Hepatocyte (in vitro differentiated cells): ENCODE measurements at regions not wholly inside any gene's neighbourhood (a gene's known extent, or its start where the extent isn't known, plus 50 kb on each side); places are given as distances from the start of the nearest gene placed in this dataset.

Experiments used
- DNase-seq: peaks from one replicate; pipeline ENCODE4 v3.0.0-alpha.2; 2016; ENCODE audit warnings: low spot score
- H2AFZ ChIP-seq: fragments of 200-600 bp; sonication (generic); 2 replicates; pipeline ENCODE4 v1.6.0; 2016; ENCODE audit warnings: antibody characterized with exemption, mild to moderate bottlenecking
- H3K27ac ChIP-seq: fragments of 200-600 bp; sonication (generic); 2 replicates; pipeline ENCODE4 v1.5.1; 2016; ENCODE audit warnings: mild to moderate bottlenecking
- H3K27me3 ChIP-seq: fragments of 200-600 bp; sonication (generic); 2 replicates; pipeline ENCODE4 v1.6.1; 2016
- H3K36me3 ChIP-seq: fragments of 200-600 bp; sonication (generic); replicated peaks from 2 replicates; pipeline ENCODE4 v1.5.1; 2016; ENCODE audit warnings: low read depth; ENCODE audit not compliant: insufficient read depth
- H3K4me1 ChIP-seq: fragments of 200-600 bp; sonication (generic); 2 replicates; pipeline ENCODE4 v1.5.1; 2016; ENCODE audit warnings: mild to moderate bottlenecking, moderate library complexity; ENCODE audit not compliant: insufficient read depth
- H3K4me2 ChIP-seq: fragments of 200-600 bp; sonication (generic); 2 replicates; pipeline ENCODE4 v1.6.0; 2016
- H3K4me3 ChIP-seq: fragments of 200-600 bp; sonication (generic); 2 replicates; pipeline ENCODE4 v1.5.1; 2016; ENCODE audit warnings: mild to moderate bottlenecking
- H3K79me2 ChIP-seq: fragments of 200-600 bp; sonication (generic); 2 replicates; pipeline ENCODE4 v1.6.0; 2017; ENCODE audit warnings: mild to moderate bottlenecking
- H3K9me2 ChIP-seq: fragments of 200-600 bp; sonication (generic); replicated peaks from 2 replicates; pipeline ENCODE4 v1.6.0; 2017; ENCODE audit warnings: mild to moderate bottlenecking; ENCODE audit not compliant: insufficient read depth
- H3K9me3 ChIP-seq: fragments of 200-600 bp; sonication (generic); 2 replicates; pipeline ENCODE4 v1.5.1; 2016; ENCODE audit warnings: low read depth, mild to moderate bottlenecking
- H4K20me1 ChIP-seq: fragments of 200-600 bp; sonication (generic); 2 replicates; pipeline ENCODE4 v1.6.0; 2016; ENCODE audit warnings: mild to moderate bottlenecking; ENCODE audit not compliant: insufficient read depth, poor library complexity, severe bottlenecking
- CTCF ChIP-seq: fragments of 200-600 bp; sonication (generic); IDR thresholded peaks from 2 replicates; pipeline ENCODE4 v1.5.1; 2016; ENCODE audit warnings: antibody characterized with exemption, mild to moderate bottlenecking; ENCODE audit not compliant: poor library complexity
- EZH2 ChIP-seq: fragments of 200-600 bp; sonication (generic); IDR thresholded peaks from 2 replicates; pipeline ENCODE4 v1.6.1; 2016; ENCODE audit warnings: antibody characterized with exemption, mild to moderate bottlenecking, borderline replicate concordance
- EZH2phosphoT487 ChIP-seq: fragments of 200-600 bp; sonication (generic); IDR thresholded peaks from one replicate; pipeline ENCODE4 v1.6.1; 2018; ENCODE audit warnings: antibody characterized with exemption, mild to moderate bottlenecking, low read depth, moderate library complexity; ENCODE audit not compliant: unreplicated experiment, severe bottlenecking
- WGBS: methylation state at CpG from one replicate; pipeline ENCODE4 v1.1.6; 2016; ENCODE audit warnings: low lambda C conversion rate; ENCODE audit errors: missing lambda C conversion rate; 5-methylcytosine and 5-hydroxymethylcytosine counted together

DNA sequence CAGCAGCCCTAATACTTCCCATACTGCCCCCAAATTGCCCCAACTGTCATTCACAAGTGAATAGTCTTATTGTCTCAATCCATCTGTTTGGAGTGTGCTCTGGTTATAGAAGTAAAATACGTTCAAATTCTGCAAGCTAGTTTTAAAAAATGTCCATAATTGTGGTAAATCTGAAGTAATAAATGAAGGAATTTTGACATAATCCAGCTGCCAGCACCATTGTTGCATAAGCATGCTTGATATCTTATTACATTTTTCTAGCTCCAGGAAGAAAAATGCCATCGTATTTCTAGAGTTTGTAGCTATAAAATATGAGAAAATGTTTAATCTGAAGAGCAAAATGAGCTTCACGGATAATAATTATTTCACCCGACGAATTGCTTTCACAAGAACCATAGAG is 664.7 kb downstream of the RFPL4B start:
- Histone ChIP-seq H4K20me1 (no peaks in the 10 kb centered on the region), H2AFZ (no peak overlapping the region), H3K9me3 (no peaks in the 10 kb centered on the region), H3K79me2 (no peaks in the 10 kb centered on the region), H3K36me3 (no peaks in the 10 kb centered on the region), H3K27me3 (no peaks in the 10 kb centered on the region), H3K4me2 (no peak overlapping the region), H3K27ac (no peak overlapping the region), H3K4me3 (no peak overlapping the region), H3K4me1 (peaks cover 11% of the 10 kb centered on the region), H3K9me2 (no peaks in the 10 kb centered on the region)
- 67% methylated on average over 5 of the region's 5 CpGs for WGBS
- TF ChIP-seq EZH2 (no peak), EZH2phosphoT487 (no peak), CTCF (no peak)
- no peak for DNase-seq

DNA sequence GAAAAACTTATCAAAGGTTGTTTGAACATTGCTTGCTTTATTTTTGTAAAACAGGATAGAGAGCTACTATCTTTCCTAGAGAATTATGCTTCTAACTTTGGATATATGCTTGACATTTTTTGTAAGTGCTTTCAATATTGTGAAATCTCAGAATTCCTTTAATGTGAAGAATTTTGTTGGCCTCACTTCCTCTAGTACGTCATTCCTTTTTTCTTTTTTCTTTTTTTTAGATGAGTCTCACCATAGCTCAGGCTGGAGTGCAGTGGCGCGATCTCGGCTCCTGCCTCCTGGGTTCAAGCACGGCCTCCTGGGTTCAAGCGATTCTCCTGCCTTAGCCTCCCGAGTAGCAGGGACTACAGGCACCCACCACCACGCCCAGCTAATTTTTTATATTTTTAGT is 668.1 kb downstream of the RFPL4B start:
- 72% methylated on average over 8 of the region's 8 CpGs for WGBS
- H2AFZ ChIP-seq = no peak overlapping the region
- TF ChIP-seq EZH2phosphoT487 (no peak), CTCF (no peak)

GRCh38 chr6:113017353-113017752 is 670.2 kb downstream of the RFPL4B start:
- Histone ChIP-seq H3K9me3 (no peaks in the 10 kb centered on the region), H3K79me2 (no peaks in the 10 kb centered on the region), H3K36me3 (no peaks in the 10 kb centered on the region), H3K27ac (no peak overlapping the region), H3K4me3 (no peak overlapping the region), H2AFZ (no peak overlapping the region), H3K4me2 (no peak overlapping the region), H3K27me3 (no peaks in the 10 kb centered on the region), H3K9me2 (no peaks in the 10 kb centered on the region), H4K20me1 (no peaks in the 10 kb centered on the region), H3K4me1 (peaks cover 4% of the 10 kb centered on the region)
- DNase-seq = no peak
- TF ChIP-seq EZH2 (no peak), CTCF (no peak), EZH2phosphoT487 (no peak)
- 56% methylated on average over 2 of the region's 2 CpGs for WGBS

More for the DNA sequence above, 668.1 kb downstream of the RFPL4B start:
- no peaks in the 10 kb centered on the region for H3K36me3 ChIP-seq
- H3K27ac ChIP-seq = no peak overlapping the region
- H3K27me3 ChIP-seq = no peaks in the 10 kb centered on the region
- peaks cover 11% of the 10 kb centered on the region for H3K4me1 ChIP-seq
- no peaks in the 10 kb centered on the region for H4K20me1 ChIP-seq
- H3K79me2 ChIP-seq = no peaks in the 10 kb centered on the region
- H3K4me2 ChIP-seq = no peak overlapping the region
- no peak for DNase-seq
- no peaks in the 10 kb centered on the region for H3K9me3 ChIP-seq
- no peak overlapping the region for H3K4me3 ChIP-seq
- H3K9me2 ChIP-seq = no peaks in the 10 kb centered on the region
